Osteoblast (primary cell): ENCODE measurements at regions not wholly inside any gene's neighbourhood (a gene's known extent, or its start where the extent isn't known, plus 50 kb on each side); places are given as distances from the start of the nearest gene placed in this dataset.

Experiments used
- DNase-seq: peaks from one replicate; pipeline ENCODE4 v3.0.0; 2011; ENCODE audit warnings: low spot score, mixed read lengths; ENCODE audit not compliant: insufficient read length; ENCODE audit errors: missing footprints
- H2AFZ ChIP-seq: 2 replicates; pipeline ENCODE4 v1.6.0; 2011; ENCODE audit warnings: mild to moderate bottlenecking, low read length
- H3K27ac ChIP-seq: 2 replicates; pipeline ENCODE4 v1.5.1; 2011; ENCODE audit warnings: mild to moderate bottlenecking, low read depth, low read length, moderate library complexity
- H3K27me3 ChIP-seq: 2 replicates; pipeline ENCODE4 v1.6.0; 2012; ENCODE audit warnings: mild to moderate bottlenecking, control low read depth, inconsistent platforms, low read length, moderate library complexity; ENCODE audit not compliant: insufficient read depth
- H3K36me3 ChIP-seq: 2 replicates; pipeline ENCODE4 v1.5.1; 2011; ENCODE audit warnings: mild to moderate bottlenecking, low read length, control low read depth, moderate library complexity; ENCODE audit not compliant: insufficient read depth
- H3K4me1 ChIP-seq: 2 replicates; pipeline ENCODE4 v1.5.1; 2011; ENCODE audit warnings: mild to moderate bottlenecking, low read length, control low read depth, moderate library complexity; ENCODE audit not compliant: insufficient read depth
- H3K4me2 ChIP-seq: 2 replicates; pipeline ENCODE4 v1.6.0; 2011; ENCODE audit warnings: mild to moderate bottlenecking, low read length; ENCODE audit not compliant: insufficient read depth
- H3K4me3 ChIP-seq: fragments of 200-600 bp; sonication (generic); 3 replicates; pipeline ENCODE4 v1.5.1; 2012; ENCODE audit warnings: mild to moderate bottlenecking, low read length, inconsistent platforms; ENCODE audit not compliant: insufficient read depth
- H3K79me2 ChIP-seq: 2 replicates; pipeline ENCODE4 v1.6.0; 2012; ENCODE audit warnings: mild to moderate bottlenecking, low read length, control low read depth, inconsistent platforms; ENCODE audit not compliant: insufficient read depth
- H3K9me3 ChIP-seq: 2 replicates; pipeline ENCODE4 v1.5.1; 2011; ENCODE audit warnings: low read depth, low read length, control low read depth
- H4K20me1 ChIP-seq: 2 replicates; pipeline ENCODE4 v1.6.0; 2012; ENCODE audit warnings: mild to moderate bottlenecking, low read length, control low read depth; ENCODE audit not compliant: insufficient read depth
- CTCF ChIP-seq: IDR thresholded peaks from 2 replicates; pipeline ENCODE4 v1.5.1; 2011; ENCODE audit warnings: mild to moderate bottlenecking, low read depth, low read length, moderate library complexity; ENCODE audit errors: extremely low read depth

DNA sequence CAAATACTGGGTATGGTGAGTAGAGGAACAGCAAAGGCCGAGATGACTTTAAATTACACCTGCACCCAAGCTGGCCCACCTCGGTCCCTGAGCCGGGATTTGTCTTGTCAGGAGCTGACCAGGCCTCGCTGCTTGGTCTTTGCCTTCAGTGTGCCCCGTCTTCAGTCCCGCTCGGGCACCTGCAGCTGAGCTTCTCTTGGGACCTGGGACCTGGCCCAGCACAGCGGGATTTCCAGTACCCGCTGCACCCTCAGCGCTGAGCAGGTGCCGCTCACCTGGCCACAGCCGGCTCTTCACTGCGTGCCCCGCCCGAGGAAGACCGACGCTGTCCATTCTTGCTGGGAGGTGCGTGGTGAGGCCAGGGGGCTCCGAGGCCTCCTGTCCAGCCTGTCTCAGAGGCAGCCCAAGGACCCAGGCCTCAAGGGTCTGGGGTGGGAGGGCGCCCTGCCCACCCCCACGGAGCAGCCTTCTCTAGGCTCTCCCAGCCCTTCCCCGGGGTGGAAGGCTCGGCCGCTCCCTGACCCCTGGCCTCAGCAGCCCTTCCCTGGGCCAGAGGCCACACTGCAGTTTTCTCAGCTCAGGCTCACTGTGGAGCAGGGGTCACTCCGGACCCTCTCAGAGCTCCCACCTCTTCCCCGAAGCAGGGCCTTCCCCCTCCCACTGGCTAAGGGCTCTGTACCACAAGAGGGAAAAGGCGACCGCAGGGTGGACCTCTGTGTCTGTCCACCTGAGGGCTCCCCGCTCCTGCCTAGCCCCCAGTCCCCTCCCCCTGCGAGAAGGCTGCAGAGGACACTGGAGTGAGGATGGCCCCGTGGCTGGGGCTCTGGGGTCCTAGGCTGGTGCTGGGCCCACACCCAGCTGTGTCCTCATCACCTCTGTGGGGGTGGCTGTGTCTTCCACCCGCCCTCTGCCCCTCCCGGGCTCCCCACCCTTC lies 119.3 kb downstream of the RNASET2 start:
- Histone ChIP-seq H4K20me1 (no peaks in the 10 kb centered on the region), H3K4me1 (no peaks in the 10 kb centered on the region), H3K27me3 (no peaks in the 10 kb centered on the region), H3K27ac (no peak overlapping the region), H3K9me3 (no peaks in the 10 kb centered on the region), H2AFZ (no peak overlapping the region), H3K36me3 (no peaks in the 10 kb centered on the region), H3K4me3 (no peak overlapping the region), H3K79me2 (no peaks in the 10 kb centered on the region), H3K4me2 (no peak overlapping the region)
- DNase-seq: no peak
- TF ChIP-seq CTCF: no peak

DNA sequence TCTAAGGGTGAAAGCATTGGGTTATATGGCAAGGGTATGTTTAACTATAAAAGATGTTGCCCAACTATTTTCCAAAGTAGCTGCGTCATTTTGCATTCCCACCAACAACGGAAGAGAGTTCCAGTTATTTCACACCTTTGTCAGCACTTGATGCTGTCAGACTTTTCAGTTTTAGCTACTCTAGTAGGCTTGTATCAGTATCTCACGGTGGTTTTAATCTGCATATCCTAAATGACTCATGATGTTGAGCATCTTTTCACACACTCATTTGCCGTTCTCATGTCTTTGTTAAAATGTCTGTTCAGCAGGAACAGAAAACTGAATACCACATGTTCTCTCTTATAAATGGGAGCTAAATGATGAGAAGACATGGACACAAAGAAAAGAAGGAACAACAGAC lies 122.3 kb downstream of the RNASET2 start:
- Histone ChIP-seq H3K27me3 (no peaks in the 10 kb centered on the region), H3K36me3 (no peaks in the 10 kb centered on the region), H3K4me2 (no peak overlapping the region), H3K4me1 (no peaks in the 10 kb centered on the region), H3K4me3 (no peak overlapping the region), H3K27ac (no peak overlapping the region), H2AFZ (no peak overlapping the region), H4K20me1 (no peaks in the 10 kb centered on the region), H3K79me2 (no peaks in the 10 kb centered on the region), H3K9me3 (no peaks in the 10 kb centered on the region)
- no peak for DNase-seq
- TF ChIP-seq CTCF: no peak

GRCh38 chr6:166830891-166831363 lies 125.4 kb downstream of the RNASET2 start:
- Histone ChIP-seq H3K4me3 (no peak overlapping the region), H2AFZ (no peak overlapping the region), H3K79me2 (no peaks in the 10 kb centered on the region), H3K4me2 (no peak overlapping the region), H3K4me1 (no peaks in the 10 kb centered on the region), H3K36me3 (no peaks in the 10 kb centered on the region), H3K27me3 (no peaks in the 10 kb centered on the region), H3K27ac (no peak overlapping the region), H4K20me1 (no peaks in the 10 kb centered on the region), H3K9me3 (no peaks in the 10 kb centered on the region)
- no peak for DNase-seq
- TF ChIP-seq CTCF: no peak

GRCh38 chr6:166830185-166830890 lies 126.0 kb downstream of the RNASET2 start:
- H4K20me1 ChIP-seq: no peaks in the 10 kb centered on the region
- no peaks in the 10 kb centered on the region for H3K27me3 ChIP-seq
- no peaks in the 10 kb centered on the region for H3K9me3 ChIP-seq
- H2AFZ ChIP-seq: no peak overlapping the region
- no peak overlapping the region for H3K27ac ChIP-seq
- TF ChIP-seq CTCF: no peak
- no peak overlapping the region for H3K4me3 ChIP-seq
- no peak overlapping the region for H3K4me2 ChIP-seq
- H3K79me2 ChIP-seq: no peaks in the 10 kb centered on the region
- H3K4me1 ChIP-seq: no peaks in the 10 kb centered on the region
- DNase-seq: no peak
- no peaks in the 10 kb centered on the region for H3K36me3 ChIP-seq
